Thoracic aorta (tissue), 2 donors: ENCODE measurements at regions not wholly inside any gene's neighbourhood (a gene's known extent, or its start where the extent isn't known, plus 50 kb on each side); places are given as distances from the start of the nearest gene placed in this dataset.

ENCODE experiments used
- ATAC-seq: fragments of 150-250 bp; one replicate; pipeline ENCODE4 v1.8.0; 2017; ENCODE audit warnings: low read depth; ENCODE audit not compliant: insufficient number of reproducible peaks, low FRiP score
- DNase-seq: peaks from one replicate; pipeline ENCODE4 v3.0.0-alpha.2; 2020; ENCODE audit warnings: low spot score
- H3K27ac ChIP-seq, 2 donors: fragments of 200-600 bp; sonication (generic); 1 replicate in 1 of 2; 2 replicates in 1 of 2; pipeline ENCODE4 v1.5.1; 2016; ENCODE audit warnings: mild to moderate bottlenecking in 2 of 2, moderate library complexity in 2 of 2
- H3K27me3 ChIP-seq: fragments of 200-600 bp; sonication (generic); replicated peaks from 2 replicates; pipeline ENCODE4 v1.6.0; 2016; ENCODE audit warnings: mild to moderate bottlenecking; ENCODE audit not compliant: insufficient read depth
- H3K36me3 ChIP-seq: fragments of 200-600 bp; sonication (generic); one replicate; pipeline ENCODE4 v1.5.1; 2016
- H3K4me1 ChIP-seq, 2 donors: fragments of 200-600 bp; sonication (generic); 1 replicate in 1 of 2; 2 replicates in 1 of 2; pipeline versions ENCODE4 v1.5.1 to v1.6.0; 2016; ENCODE audit warnings: low read depth in 2 of 2, mild to moderate bottlenecking in 1 of 2; ENCODE audit not compliant: control insufficient read depth in 1 of 2
- H3K4me3 ChIP-seq: fragments of 200-600 bp; sonication (generic); 2 replicates; pipeline ENCODE4 v1.5.1; 2016; ENCODE audit warnings: mild to moderate bottlenecking
- H3K9me3 ChIP-seq: fragments of 200-600 bp; sonication (generic); 2 replicates; pipeline ENCODE4 v1.5.1; 2016
- CTCF ChIP-seq: fragments of 200-600 bp; sonication (generic); IDR thresholded peaks from one replicate; pipeline ENCODE4 v1.5.1; 2019; ENCODE audit warnings: antibody characterized with exemption

GRCh38 chr6:22738194-22738593, 168.8 kb downstream of the HDGFL1 start:
- H3K4me3 ChIP-seq, result no peak overlapping the region
- no peaks in the 10 kb centered on the region for H3K27me3 ChIP-seq
- DNase-seq (no peak), ATAC-seq (no peak)
- H3K9me3 ChIP-seq, result no peaks in the 10 kb centered on the region
- no peak overlapping the region for H3K27ac ChIP-seq
- no peaks in the 10 kb centered on the region for H3K36me3 ChIP-seq
- no peaks in the 10 kb centered on the region for H3K4me1 ChIP-seq
- TF ChIP-seq CTCF, result no peak

DNA sequence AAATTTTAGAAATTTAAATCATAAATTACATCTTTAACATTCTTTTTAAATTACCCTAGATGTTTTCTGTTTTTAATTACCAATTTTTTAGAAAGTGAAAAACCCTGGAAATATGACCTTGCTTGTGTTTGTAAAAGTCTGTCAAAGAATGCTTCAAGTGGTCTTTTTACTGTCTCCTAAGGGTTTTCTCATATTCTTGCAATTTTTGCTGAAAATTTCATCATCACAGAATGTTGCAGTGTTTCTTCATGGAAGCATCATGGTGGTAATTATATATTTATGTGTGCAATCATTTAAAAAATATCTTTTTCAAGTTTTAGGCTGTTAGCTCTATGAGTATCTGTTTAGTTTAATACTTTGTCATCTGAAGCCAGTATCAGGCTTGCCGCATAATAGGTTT, 178.2 kb downstream of the HDGFL1 start:
- Histone ChIP-seq H3K4me1 (no peaks in the 10 kb centered on the region), H3K4me3 (no peak overlapping the region), H3K27ac (no peak overlapping the region), H3K27me3 (no peaks in the 10 kb centered on the region), H3K9me3 (no peaks in the 10 kb centered on the region), H3K36me3 (no peaks in the 10 kb centered on the region)
- DNase-seq (no peak), ATAC-seq (no peak)
- no peak for TF ChIP-seq CTCF

GRCh38 chr6:22748681-22749080, 179.3 kb downstream of the HDGFL1 start:
- Histone ChIP-seq H3K27me3 (no peaks in the 10 kb centered on the region), H3K36me3 (no peaks in the 10 kb centered on the region), H3K4me3 (no peak overlapping the region), H3K4me1 (no peaks in the 10 kb centered on the region), H3K9me3 (no peaks in the 10 kb centered on the region), H3K27ac (no peak overlapping the region)
- no peak for ATAC-seq
- no peak for DNase-seq
- TF ChIP-seq CTCF, result no peak

- Histone ChIP-seq H3K27me3 (no peaks in the 10 kb centered on the region), H3K9me3 (no peaks in the 10 kb centered on the region), H3K4me3 (no peak overlapping the region), H3K4me1 (no peaks in the 10 kb centered on the region), H3K27ac (no peak overlapping the region), H3K36me3 (no peaks in the 10 kb centered on the region)
- no peak for TF ChIP-seq CTCF
- DNase-seq, result no peak
- no peak for ATAC-seq
These were observed 180.3 kb downstream of the HDGFL1 start for GRCh38 chr6:22749696-22750095.

DNA sequence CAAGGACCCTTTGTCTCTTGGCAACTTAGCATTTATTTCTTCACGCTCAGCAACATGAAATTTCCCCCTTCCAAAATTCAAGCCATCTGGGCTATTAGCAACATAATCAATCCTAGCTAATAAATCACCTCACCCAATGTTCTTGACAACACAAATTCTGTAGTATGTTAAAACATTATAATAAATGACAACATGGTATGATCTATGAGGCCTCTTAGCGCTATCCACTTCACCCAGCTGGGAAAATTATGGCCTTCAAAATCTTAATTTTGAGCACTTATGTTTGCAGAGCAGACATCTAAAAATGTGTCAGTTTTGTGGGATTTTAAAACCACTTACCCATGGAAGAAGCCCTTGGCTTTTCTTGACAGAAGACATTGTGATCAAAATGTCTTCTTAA, 181.9 kb downstream of the HDGFL1 start:
- DNase-seq, result no peak
- no peaks in the 10 kb centered on the region for H3K36me3 ChIP-seq
- H3K4me3 ChIP-seq, result no peak overlapping the region
- no peaks in the 10 kb centered on the region for H3K27me3 ChIP-seq
- ATAC-seq, result no peak
- H3K4me1 ChIP-seq, result no peaks in the 10 kb centered on the region
- H3K9me3 ChIP-seq, result no peaks in the 10 kb centered on the region
- H3K27ac ChIP-seq, result no peak overlapping the region
- TF ChIP-seq CTCF, result no peak
